Ishikawa (cell line): ENCODE measurements at regions not wholly inside any gene's neighbourhood (a gene's known extent, or its start where the extent isn't known, plus 50 kb on each side); places are given as distances from the start of the nearest gene placed in this dataset.

Experiments used
- CEBPB ChIP-seq: IDR thresholded peaks from 2 replicates; pipeline ENCODE4 v1.6.1; 2012
- CREB1 ChIP-seq: IDR thresholded peaks from 2 replicates; pipeline ENCODE4 v1.6.1; 2012; ENCODE audit warnings: low read depth
- EGR1 ChIP-seq: IDR thresholded peaks from 2 replicates; pipeline ENCODE4 v1.6.1; 2012
- EP300 ChIP-seq: IDR thresholded peaks from 2 replicates; pipeline ENCODE4 v1.6.1; 2012; ENCODE audit warnings: borderline replicate concordance
- FOXM1 ChIP-seq: IDR thresholded peaks from 2 replicates; pipeline ENCODE4 v1.6.1; 2012; ENCODE audit warnings: low read depth, borderline replicate concordance
- NFIC ChIP-seq: IDR thresholded peaks from 2 replicates; pipeline ENCODE4 v1.6.1; 2012
- RAD21 ChIP-seq: IDR thresholded peaks from 2 replicates; pipeline ENCODE4 v1.6.1; 2012; ENCODE audit warnings: low read depth
- TAF1 ChIP-seq: IDR thresholded peaks from 2 replicates; pipeline ENCODE4 v1.6.1; 2012; ENCODE audit warnings: low read depth, mild to moderate bottlenecking
- TCF12 ChIP-seq: IDR thresholded peaks from 2 replicates; pipeline ENCODE4 v1.6.1; 2012; ENCODE audit warnings: low read depth
- TEAD4 ChIP-seq: IDR thresholded peaks from 2 replicates; pipeline ENCODE4 v1.6.1; 2012
- YY1 ChIP-seq: IDR thresholded peaks from 2 replicates; pipeline ENCODE4 v1.6.1; 2012; ENCODE audit warnings: low read depth
- ZBTB7A ChIP-seq: IDR thresholded peaks from 2 replicates; pipeline ENCODE4 v1.6.1; 2012; ENCODE audit warnings: low read depth
- TF ChIP-seq, protein P1 (sequence below): IDR thresholded peaks from 2 replicates; pipeline ENCODE4 v1.6.1; 2012
- TF ChIP-seq, protein P2 (sequence below): IDR thresholded peaks from 2 replicates; pipeline ENCODE4 v1.6.1; 2012
- TF ChIP-seq, protein P3 (sequence below): IDR thresholded peaks from 2 replicates; pipeline ENCODE4 v1.6.1; 2012; ENCODE audit warnings: low read depth, mild to moderate bottlenecking

DNA sequence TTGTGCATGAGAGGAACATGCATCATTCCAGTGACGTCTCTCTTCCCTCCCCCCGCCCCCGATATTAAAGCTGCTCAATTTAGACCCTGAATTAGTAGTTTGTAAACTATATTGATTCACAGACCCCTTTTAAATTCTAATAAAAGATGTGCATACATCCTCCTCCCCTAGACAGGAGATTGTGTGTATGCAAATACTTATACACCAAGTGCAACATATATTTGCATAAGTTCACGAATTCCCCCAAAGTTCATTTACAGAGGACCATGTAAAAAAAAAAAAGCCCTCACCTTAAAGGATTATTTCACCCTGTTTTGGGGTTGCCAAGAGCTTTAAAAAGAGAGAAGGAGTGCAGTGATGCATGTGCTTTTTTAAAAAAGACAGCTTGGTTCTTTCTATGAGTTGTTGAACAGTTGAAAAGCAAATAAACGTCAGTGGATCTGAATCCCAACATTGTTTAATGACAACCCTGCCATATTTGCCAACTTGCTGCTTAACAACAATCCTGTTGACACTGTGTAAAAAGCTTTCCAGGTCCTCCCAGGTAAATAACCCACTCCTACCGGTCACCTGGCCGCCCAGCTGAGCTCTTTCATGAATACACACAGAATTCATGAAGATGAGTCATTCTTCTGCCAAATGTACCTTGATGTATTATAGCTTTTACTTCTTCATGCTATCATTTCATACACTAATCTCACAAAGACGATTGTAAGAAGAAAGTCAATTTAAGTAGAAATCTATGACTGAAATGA, 211.5 kb downstream of the IKZF2 start:
- TF ChIP-seq EGR1 (no peak), FOXM1 (peak; percentile 20; the same call in 1 of the 2 replicates), NFIC (0 out of 2 replicates have a peak, but pooled peaks have one; percentile 23), TCF12 (peak; percentile 38; the same call in 1 of the 2 replicates), TEAD4 (peak; percentile 40), EP300 (peak; percentile 63; the same call in 1 of the 2 replicates)
- TF ChIP-seq, protein P1, sequence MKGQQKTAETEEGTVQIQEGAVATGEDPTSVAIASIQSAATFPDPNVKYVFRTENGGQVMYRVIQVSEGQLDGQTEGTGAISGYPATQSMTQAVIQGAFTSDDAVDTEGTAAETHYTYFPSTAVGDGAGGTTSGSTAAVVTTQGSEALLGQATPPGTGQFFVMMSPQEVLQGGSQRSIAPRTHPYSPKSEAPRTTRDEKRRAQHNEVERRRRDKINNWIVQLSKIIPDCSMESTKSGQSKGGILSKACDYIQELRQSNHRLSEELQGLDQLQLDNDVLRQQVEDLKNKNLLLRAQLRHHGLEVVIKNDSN: peak; percentile 67
- TF ChIP-seq, protein P2, sequence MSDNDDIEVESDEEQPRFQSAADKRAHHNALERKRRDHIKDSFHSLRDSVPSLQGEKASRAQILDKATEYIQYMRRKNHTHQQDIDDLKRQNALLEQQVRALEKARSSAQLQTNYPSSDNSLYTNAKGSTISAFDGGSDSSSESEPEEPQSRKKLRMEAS: no peak

DNA sequence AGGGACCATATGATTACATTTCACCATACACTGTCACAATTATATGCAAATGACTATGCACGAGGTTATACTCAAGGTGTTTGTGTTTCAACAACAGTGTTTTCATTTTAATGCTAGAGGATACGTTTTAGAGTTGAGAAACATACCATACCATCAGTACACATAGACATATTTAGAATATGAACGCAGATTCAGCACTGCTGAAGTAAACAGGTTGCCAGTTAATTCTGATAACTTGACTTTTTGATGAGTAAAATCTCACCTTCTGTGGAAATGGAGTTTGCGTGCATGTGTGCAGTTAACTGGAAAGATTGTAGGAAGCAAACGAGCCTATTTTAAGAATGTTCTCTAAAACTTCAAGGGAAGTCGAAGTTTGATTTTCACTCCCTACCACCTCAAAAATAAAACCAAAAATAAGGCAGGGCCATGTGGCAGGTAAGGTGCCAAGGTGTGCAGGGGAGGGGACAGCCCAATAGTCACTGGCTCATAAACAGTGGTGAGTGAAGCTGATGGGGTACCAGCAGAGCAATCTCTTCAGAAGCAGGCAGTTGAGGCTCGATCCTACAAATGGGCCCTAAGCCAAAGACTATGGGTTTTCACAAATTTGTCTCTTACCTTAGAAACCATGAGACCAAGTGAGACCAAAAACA, 213.1 kb downstream of the IKZF2 start:
- no peak for TF ChIP-seq NFIC
- TF ChIP-seq ZBTB7A: no peak
- TF ChIP-seq EP300: no peak
- TF ChIP-seq TCF12: no peak
- TF ChIP-seq, protein P1: no peak
- TF ChIP-seq EGR1: no peak
- TF ChIP-seq, protein P3, sequence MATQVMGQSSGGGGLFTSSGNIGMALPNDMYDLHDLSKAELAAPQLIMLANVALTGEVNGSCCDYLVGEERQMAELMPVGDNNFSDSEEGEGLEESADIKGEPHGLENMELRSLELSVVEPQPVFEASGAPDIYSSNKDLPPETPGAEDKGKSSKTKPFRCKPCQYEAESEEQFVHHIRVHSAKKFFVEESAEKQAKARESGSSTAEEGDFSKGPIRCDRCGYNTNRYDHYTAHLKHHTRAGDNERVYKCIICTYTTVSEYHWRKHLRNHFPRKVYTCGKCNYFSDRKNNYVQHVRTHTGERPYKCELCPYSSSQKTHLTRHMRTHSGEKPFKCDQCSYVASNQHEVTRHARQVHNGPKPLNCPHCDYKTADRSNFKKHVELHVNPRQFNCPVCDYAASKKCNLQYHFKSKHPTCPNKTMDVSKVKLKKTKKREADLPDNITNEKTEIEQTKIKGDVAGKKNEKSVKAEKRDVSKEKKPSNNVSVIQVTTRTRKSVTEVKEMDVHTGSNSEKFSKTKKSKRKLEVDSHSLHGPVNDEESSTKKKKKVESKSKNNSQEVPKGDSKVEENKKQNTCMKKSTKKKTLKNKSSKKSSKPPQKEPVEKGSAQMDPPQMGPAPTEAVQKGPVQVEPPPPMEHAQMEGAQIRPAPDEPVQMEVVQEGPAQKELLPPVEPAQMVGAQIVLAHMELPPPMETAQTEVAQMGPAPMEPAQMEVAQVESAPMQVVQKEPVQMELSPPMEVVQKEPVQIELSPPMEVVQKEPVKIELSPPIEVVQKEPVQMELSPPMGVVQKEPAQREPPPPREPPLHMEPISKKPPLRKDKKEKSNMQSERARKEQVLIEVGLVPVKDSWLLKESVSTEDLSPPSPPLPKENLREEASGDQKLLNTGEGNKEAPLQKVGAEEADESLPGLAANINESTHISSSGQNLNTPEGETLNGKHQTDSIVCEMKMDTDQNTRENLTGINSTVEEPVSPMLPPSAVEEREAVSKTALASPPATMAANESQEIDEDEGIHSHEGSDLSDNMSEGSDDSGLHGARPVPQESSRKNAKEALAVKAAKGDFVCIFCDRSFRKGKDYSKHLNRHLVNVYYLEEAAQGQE: no peak
- TF ChIP-seq YY1: no peak
- no peak for TF ChIP-seq RAD21
- no peak for TF ChIP-seq TAF1
- TF ChIP-seq, protein P2: no peak
- no peak for TF ChIP-seq CEBPB

- TF ChIP-seq TEAD4 (no peak), CEBPB (no peak), EGR1 (no peak), YY1 (no peak), ZBTB7A (no peak), NFIC (no peak), TAF1 (no peak), TCF12 (no peak), CREB1 (no peak), EP300 (no peak), RAD21 (no peak), FOXM1 (no peak)
- TF ChIP-seq, protein P3: no peak
- TF ChIP-seq, protein P1: no peak
These were observed 214.8 kb downstream of the IKZF2 start for GRCh38 chr2:212936572-212936971.

DNA sequence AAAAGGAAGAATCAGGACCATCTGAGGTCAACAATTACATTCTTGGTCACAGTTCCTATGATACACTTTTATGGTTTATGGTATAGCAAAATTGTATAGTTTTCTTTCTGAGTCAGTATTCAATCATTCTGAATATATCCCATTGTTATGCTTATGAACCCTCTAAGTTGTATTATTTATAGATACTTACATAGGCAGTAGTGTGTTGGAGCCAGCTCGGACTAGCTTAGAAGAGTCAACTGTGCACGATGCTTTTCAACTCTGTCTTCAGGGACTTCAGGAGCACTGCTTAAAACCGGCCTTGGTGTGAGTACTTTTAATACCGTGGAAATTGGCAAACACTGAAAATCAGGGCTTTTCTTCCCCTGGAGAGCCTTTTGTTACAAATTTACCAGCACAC, 215.7 kb downstream of the IKZF2 start:
- TF ChIP-seq RAD21 (no peak), ZBTB7A (no peak), EP300 (no peak), TAF1 (no peak), FOXM1 (no peak), TEAD4 (no peak), NFIC (no peak), CREB1 (no peak), YY1 (no peak)
- TF ChIP-seq, protein P3: no peak
- TF ChIP-seq, protein P1: no peak
